ENCODE measurements at regions not wholly inside any gene's neighbourhood (a gene's known extent, or its start where the extent isn't known, plus 50 kb on each side); places are given as distances from the start of the nearest gene placed in this dataset.
"Not testable (repeated sequence)": the region's sequence is repeated elsewhere in the genome, so short reads cannot be mapped to it uniquely, and the experiment has no call there.

DNA sequence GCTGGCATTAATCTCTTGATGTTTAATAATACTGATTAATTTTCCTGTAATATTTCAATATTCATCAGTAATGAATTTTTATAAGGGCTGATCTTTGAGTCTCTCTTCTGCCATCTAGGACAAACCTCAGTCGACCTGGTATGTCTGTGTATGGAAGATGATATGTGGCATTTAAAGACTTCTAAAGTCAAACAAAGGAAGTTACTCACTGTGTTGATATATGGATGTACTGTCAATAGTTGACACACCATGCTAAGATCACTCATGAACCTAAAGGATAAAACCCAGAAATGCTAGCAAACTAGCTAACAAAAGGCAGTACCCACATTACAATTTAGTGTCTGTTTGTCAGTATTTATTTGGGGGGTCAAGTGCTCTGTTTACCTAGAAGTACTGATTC, 380.7 kb upstream of the GOT2 start:
- no peak for DNase-seq (ENCODE audit: extremely low read depth, low read depth)
- TF ChIP-seq, protein P1, sequence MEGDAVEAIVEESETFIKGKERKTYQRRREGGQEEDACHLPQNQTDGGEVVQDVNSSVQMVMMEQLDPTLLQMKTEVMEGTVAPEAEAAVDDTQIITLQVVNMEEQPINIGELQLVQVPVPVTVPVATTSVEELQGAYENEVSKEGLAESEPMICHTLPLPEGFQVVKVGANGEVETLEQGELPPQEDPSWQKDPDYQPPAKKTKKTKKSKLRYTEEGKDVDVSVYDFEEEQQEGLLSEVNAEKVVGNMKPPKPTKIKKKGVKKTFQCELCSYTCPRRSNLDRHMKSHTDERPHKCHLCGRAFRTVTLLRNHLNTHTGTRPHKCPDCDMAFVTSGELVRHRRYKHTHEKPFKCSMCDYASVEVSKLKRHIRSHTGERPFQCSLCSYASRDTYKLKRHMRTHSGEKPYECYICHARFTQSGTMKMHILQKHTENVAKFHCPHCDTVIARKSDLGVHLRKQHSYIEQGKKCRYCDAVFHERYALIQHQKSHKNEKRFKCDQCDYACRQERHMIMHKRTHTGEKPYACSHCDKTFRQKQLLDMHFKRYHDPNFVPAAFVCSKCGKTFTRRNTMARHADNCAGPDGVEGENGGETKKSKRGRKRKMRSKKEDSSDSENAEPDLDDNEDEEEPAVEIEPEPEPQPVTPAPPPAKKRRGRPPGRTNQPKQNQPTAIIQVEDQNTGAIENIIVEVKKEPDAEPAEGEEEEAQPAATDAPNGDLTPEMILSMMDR (IDR thresholded peaks at IDR 0.05; ENCODE audit: low read depth, low read length): no peak

GRCh38 chr16:59113004-59113670, 379.0 kb upstream of the GOT2 start:
- TF ChIP-seq, protein P1 (IDR thresholded peaks at IDR 0.05; ENCODE audit: low read depth, low read length): no peak
- no peak for DNase-seq (ENCODE audit: extremely low read depth, low read depth)

- TF ChIP-seq, protein P1 (IDR thresholded peaks at IDR 0.05; ENCODE audit: low read depth, low read length): no peak
- no peak for DNase-seq (ENCODE audit: extremely low read depth, low read depth)
Observed at GRCh38 chr16:59111280-59111679, 377.2 kb upstream of the GOT2 start.

GRCh38 chr16:59108374-59108773, 374.3 kb upstream of the GOT2 start:
- TF ChIP-seq, protein P1 (IDR thresholded peaks at IDR 0.05; ENCODE audit: low read depth, low read length): no peak
- no peak for DNase-seq (ENCODE audit: extremely low read depth, low read depth)

DNA sequence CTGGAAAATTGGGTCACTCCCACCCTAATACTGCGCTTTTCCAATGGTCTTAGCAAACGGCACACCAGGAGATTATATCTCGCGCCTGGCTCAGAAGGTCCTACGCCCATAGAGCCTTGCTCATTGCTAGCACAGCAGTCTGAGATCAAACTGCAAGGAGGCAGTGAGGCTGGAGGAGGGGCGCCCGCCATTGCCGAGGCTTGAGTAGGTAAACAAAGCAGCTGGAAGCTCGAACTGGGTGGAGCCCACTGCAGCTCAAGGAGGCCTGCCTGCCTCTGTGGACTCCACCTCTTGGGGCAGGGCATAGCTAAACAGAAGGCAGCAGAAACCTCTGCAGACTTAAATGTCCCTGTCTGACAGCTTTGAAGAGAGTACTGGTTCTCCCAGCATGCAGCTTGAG, 362.6 kb upstream of the GOT2 start:
- DNase-seq (ENCODE audit: extremely low read depth, low read depth): not testable (repeated sequence)

DNA sequence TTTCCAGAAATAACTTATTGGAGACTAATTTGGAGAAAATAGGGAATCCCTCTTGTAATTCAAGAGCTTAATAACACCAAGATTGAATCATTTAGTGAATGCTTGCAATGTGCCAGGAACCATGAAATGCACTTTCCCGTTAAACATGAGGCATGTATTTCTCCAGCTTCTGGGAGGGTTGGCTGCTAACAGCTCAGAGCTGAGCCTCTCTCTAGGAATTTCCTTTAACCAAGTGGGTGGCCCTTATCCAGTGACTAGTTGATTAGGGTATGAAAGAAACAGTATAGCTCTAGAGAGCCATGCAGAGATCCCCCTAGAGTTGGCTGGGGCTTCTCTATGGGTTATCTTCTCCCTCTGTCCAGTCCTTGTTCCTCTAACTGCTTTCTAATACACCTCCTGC, 356.4 kb upstream of the GOT2 start:
- DNase-seq (ENCODE audit: extremely low read depth, low read depth): peak; percentile 4
- TF ChIP-seq, protein P1 (IDR thresholded peaks at IDR 0.05; ENCODE audit: low read depth, low read length): no peak

DNA sequence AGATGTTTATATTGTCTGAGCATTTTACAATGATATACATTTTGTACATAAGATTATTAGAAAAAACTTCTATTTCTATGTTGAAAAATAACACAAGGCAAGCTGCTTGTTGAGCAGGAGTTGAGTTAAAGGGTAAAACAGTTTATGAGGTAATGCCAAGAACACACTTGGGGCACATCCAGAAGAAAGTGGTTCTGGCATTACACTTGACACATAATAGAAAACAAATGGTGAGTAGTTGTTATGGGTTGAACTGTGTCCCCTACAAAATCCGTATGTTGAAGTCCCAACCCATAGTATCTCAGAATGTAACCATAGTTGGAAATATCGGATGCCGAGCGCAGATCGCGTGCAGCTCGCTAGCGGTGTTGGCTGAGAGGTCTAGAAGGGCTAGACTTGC, 354.3 kb upstream of the GOT2 start:
- DNase-seq (ENCODE audit: extremely low read depth, low read depth): no peak

More for the DNA sequence above, 354.3 kb upstream of the GOT2 start:
- TF ChIP-seq, protein P1 (IDR thresholded peaks at IDR 0.05; ENCODE audit: low read depth, low read length): no peak
